ENCODE measurements at regions not wholly inside any gene's neighbourhood (a gene's known extent, or its start where the extent isn't known, plus 50 kb on each side); places are given as distances from the start of the nearest gene placed in this dataset.

DNA sequence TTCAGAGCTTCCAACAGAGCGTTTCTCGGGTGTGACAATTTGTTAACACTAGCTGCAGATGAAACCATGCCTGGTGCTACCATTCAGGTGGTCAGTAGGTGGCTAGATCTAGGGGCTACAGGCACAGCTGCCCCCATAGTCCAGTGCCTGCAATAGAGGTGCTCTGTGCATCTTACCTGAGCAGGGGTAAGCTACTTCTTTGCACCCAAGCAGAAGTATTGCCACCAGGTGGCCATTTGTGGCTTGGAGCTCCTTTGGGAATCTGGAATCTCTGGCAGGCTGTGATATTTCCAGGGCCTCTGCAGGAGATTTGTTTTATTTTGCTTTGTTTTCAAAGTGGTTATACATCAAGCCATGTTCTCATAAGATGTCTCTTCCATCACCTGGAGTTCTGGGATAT is 170.7 kb upstream of the PUDP start:
- H3K27me3 ChIP-seq (ENCODE audit: insufficient read depth, low read length): no peaks in the 10 kb centered on the region
- Mint-ChIP-seq H3K4me1 (peaks cover 11 to 14% of the 10 kb centered on the region in 2 experiments), H3K9me3 (peaks cover 0 to under 1% of the 10 kb centered on the region in 2 experiments; a peak in 2 of 5 replicates), H3K36me3 (ENCODE audit: insufficient read depth in 1 of 3, low read depth in 3 of 3) (no peaks in the 10 kb centered on the region), H3K27ac (no peak overlapping the region), H3K27me3 (ENCODE audit: low read depth) (no peaks in the 10 kb centered on the region), H3K4me3 (no peak overlapping the region)
- H3K14ac ChIP-seq (ENCODE audit: insufficient read depth, low read length): no peak overlapping the region
- H4K8ac ChIP-seq (replicated peaks; ENCODE audit: insufficient read length, low read depth, low read length): no peak overlapping the region
- H3K23ac ChIP-seq (ENCODE audit: insufficient read length, low read depth, low read length): no peak overlapping the region
- no peaks in the 10 kb centered on the region for H4K20me1 ChIP-seq (ENCODE audit: control insufficient read depth, insufficient read depth, insufficient read length)
- peak; percentile 56 for TF ChIP-seq CTCF (conservative IDR thresholded peaks at IDR 0.05)
- H2BK20ac ChIP-seq (ENCODE audit: low read depth, low read length, poor library complexity, severe bottlenecking): no peak overlapping the region
- no CpG with 5 or more reads among the region's 2 CpGs for WGBS (ENCODE audit: extremely low coverage, insufficient read length, low lambda C conversion rate)
- no peaks in the 10 kb centered on the region for H3K79me1 ChIP-seq (ENCODE audit: insufficient read depth, low read depth, low read length, poor library complexity, severe bottlenecking)
- H2BK15ac ChIP-seq (ENCODE audit: low read depth, low read length): no peak overlapping the region
- H2BK12ac ChIP-seq (ENCODE audit: insufficient read length, low read depth, low read length): no peak overlapping the region
- no peak overlapping the region for H2AFZ ChIP-seq (ENCODE audit: low read length)
- H3K9ac ChIP-seq (ENCODE audit: extremely low read depth, insufficient read length, low read length): no peak overlapping the region
- H3K27ac ChIP-seq (ENCODE audit: insufficient read length, low read depth, low read length): no peak overlapping the region
- no peaks in the 10 kb centered on the region for H3K23me2 ChIP-seq (ENCODE audit: insufficient read length, low read depth, low read length, poor library complexity, severe bottlenecking)
- H4K5ac ChIP-seq (ENCODE audit: insufficient read length, low read depth, low read length): no peak overlapping the region
- no peak overlapping the region for H3T11ph ChIP-seq (ENCODE audit: low read length)
- no peak overlapping the region for H3K4ac ChIP-seq (ENCODE audit: low read depth, low read length)
- H3K9me3 ChIP-seq (ENCODE audit: control insufficient read depth, low read depth, low read length): no peaks in the 10 kb centered on the region
- H2BK5ac ChIP-seq (ENCODE audit: insufficient read length, low read length): no peak overlapping the region
- DNase-seq: no peak
- no peak overlapping the region for H3K4me2 ChIP-seq (ENCODE audit: insufficient read depth, insufficient read length, low read length)
- no peaks in the 10 kb centered on the region for H3K4me1 ChIP-seq (ENCODE audit: insufficient read depth, low read length)
- no peaks in the 10 kb centered on the region for H3K79me2 ChIP-seq (ENCODE audit: insufficient read depth, low read length)
- no peak overlapping the region for H3K56ac ChIP-seq (ENCODE audit: insufficient read length, low read depth, low read length)
- no peak overlapping the region for H2BK120ac ChIP-seq (ENCODE audit: low read depth, low read length, poor library complexity, severe bottlenecking)
- no peak overlapping the region for H3K18ac ChIP-seq (ENCODE audit: insufficient read length, low read depth, low read length)
- no peak overlapping the region for H4K91ac ChIP-seq (ENCODE audit: insufficient read length, low read depth, low read length)
- no peak overlapping the region for H2AK5ac ChIP-seq (ENCODE audit: insufficient read length, low read length)

All from H9 (cell line).